Skeletal muscle tissue (tissue), 3 donors: ENCODE measurements at regions not wholly inside any gene's neighbourhood (a gene's known extent, or its start where the extent isn't known, plus 50 kb on each side); places are given as distances from the start of the nearest gene placed in this dataset.

Experiments used
- H3K27ac ChIP-seq: one replicate; pipeline ENCODE4 v1.7.0; 2013; ENCODE audit warnings: mild to moderate bottlenecking, low read depth, low read length, inconsistent platforms
- H3K27me3 ChIP-seq, 3 donors: one replicate each; pipeline ENCODE4 v1.7.0; 2013; ENCODE audit warnings: low read length in 3 of 3; ENCODE audit not compliant: control insufficient read depth in 3 of 3, insufficient read depth in 3 of 3
- H3K36me3 ChIP-seq, 3 donors: one replicate each; pipeline ENCODE4 v1.7.0; 2013; ENCODE audit warnings: low read length in 3 of 3; ENCODE audit not compliant: control insufficient read depth in 3 of 3, insufficient read depth in 3 of 3
- H3K4me1 ChIP-seq, 3 donors: one replicate each; pipeline ENCODE4 v1.7.0; 2013; ENCODE audit warnings: low read length in 3 of 3, mild to moderate bottlenecking in 3 of 3; ENCODE audit not compliant: control insufficient read depth in 3 of 3, insufficient read depth in 3 of 3
- H3K4me3 ChIP-seq, 3 donors: one replicate each; pipeline ENCODE4 v1.7.0; 2013; ENCODE audit warnings: low read length in 3 of 3
- H3K9ac ChIP-seq, 3 donors: one replicate each; pipeline ENCODE4 v1.7.0; 2013; ENCODE audit warnings: low read length in 3 of 3, mild to moderate bottlenecking in 3 of 3, moderate library complexity in 2 of 3, low read depth in 1 of 3
- H3K9me3 ChIP-seq, 3 donors: one replicate each; pipeline ENCODE4 v1.7.0; 2013; ENCODE audit warnings: low read length in 3 of 3; ENCODE audit not compliant: control insufficient read depth in 3 of 3
- donor health status: Osteomylitis.

DNA sequence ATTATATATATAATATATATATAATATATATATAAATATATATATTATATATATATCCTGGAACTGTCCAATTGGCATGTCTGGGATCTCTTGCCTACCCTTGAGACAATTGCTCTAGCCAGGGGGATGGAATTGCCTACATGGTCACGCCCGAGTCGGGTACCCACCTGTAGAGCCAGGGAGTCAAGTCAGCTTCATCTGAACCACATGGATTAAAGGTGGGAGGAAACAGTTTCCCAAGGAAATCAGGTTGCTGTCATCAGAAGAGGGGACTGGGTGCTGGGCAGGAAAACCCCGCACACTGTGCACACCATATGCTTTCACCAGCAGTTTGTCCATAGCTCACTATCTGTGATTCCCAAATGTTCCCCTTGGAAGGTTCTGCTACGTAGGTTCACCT, 252.5 kb upstream of the NOX3 start:
- H3K9me3 ChIP-seq = no peaks in the 10 kb centered on the region
- H3K27me3 ChIP-seq = no peaks in the 10 kb centered on the region
- H3K27ac ChIP-seq = no peak overlapping the region
- no peaks in the 10 kb centered on the region for H3K36me3 ChIP-seq
- H3K4me1 ChIP-seq = no peaks in the 10 kb centered on the region
- no peak overlapping the region for H3K9ac ChIP-seq
- H3K4me3 ChIP-seq = no peak overlapping the region

GRCh38 chr6:155706806-155707205, 251.2 kb upstream of the NOX3 start:
- Histone ChIP-seq H3K4me3 (no peak overlapping the region), H3K36me3 (no peaks in the 10 kb centered on the region), H3K4me1 (no peaks in the 10 kb centered on the region), H3K27ac (no peak overlapping the region), H3K27me3 (no peaks in the 10 kb centered on the region), H3K9ac (no peak overlapping the region), H3K9me3 (no peaks in the 10 kb centered on the region)

DNA sequence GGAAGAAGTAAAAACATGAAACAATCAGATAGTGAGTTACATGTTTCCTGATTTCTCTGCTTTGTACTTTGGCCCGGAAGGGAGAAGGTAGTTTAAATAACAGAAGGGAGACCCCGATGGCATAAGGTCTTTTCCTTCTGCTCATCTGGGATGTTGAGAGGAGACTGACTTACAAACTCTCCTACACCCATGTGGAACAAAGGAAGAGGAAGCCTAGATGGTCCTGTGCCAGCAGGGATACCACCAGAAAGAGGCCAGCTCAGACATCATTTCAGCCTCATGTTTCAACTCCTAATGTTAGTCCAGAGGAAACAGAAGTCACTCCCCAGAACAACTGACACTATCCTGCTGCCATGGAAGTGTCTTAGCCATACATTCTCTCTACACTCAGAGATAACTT, 250.7 kb upstream of the NOX3 start:
- Histone ChIP-seq H3K27me3 (no peaks in the 10 kb centered on the region), H3K9me3 (no peaks in the 10 kb centered on the region), H3K4me1 (no peaks in the 10 kb centered on the region), H3K4me3 (no peak overlapping the region), H3K9ac (no peak overlapping the region), H3K27ac (no peak overlapping the region), H3K36me3 (no peaks in the 10 kb centered on the region)

- no peak overlapping the region for H3K4me3 ChIP-seq
Measured at GRCh38 chr6:155701342-155701741, 245.7 kb upstream of the NOX3 start.

DNA sequence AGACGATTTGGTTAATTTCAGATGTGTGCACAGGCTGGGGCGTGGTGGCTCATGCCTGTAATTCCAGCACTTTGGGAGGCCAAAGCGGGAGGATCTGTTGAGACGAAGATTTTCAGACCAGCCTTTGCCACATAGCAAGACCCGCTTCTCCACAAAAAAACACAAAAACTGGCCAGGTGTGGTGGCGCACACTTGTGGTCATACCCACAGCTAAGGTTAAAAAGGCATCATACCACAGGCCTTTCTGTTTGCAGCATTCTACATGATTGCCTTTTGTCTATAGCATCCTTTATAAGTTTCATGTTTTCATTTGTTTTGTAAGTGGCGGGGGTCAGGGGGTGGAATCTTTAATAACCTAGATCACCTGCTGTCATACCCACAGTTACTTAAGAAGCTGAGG, 239.9 kb upstream of the NOX3 start:
- Histone ChIP-seq H3K9ac (no peak overlapping the region), H3K4me3 (no peak overlapping the region), H3K36me3 (no peaks in the 10 kb centered on the region), H3K9me3 (no peaks in the 10 kb centered on the region), H3K4me1 (no peaks in the 10 kb centered on the region), H3K27me3 (no peaks in the 10 kb centered on the region), H3K27ac (no peak overlapping the region)

More at GRCh38 chr6:155701342-155701741, 245.7 kb upstream of the NOX3 start:
- H3K9me3 ChIP-seq = no peaks in the 10 kb centered on the region
- H3K36me3 ChIP-seq = no peaks in the 10 kb centered on the region
- H3K9ac ChIP-seq = no peak overlapping the region
- H3K27ac ChIP-seq = no peak overlapping the region
- no peaks in the 10 kb centered on the region for H3K4me1 ChIP-seq
- H3K27me3 ChIP-seq = no peaks in the 10 kb centered on the region

GRCh38 chr6:155694419-155694790, 238.8 kb upstream of the NOX3 start:
- Histone ChIP-seq H3K9me3 (no peaks in the 10 kb centered on the region), H3K27me3 (no peaks in the 10 kb centered on the region), H3K36me3 (no peaks in the 10 kb centered on the region), H3K27ac (no peak overlapping the region), H3K9ac (no peak overlapping the region), H3K4me1 (no peaks in the 10 kb centered on the region), H3K4me3 (no peak overlapping the region)

DNA sequence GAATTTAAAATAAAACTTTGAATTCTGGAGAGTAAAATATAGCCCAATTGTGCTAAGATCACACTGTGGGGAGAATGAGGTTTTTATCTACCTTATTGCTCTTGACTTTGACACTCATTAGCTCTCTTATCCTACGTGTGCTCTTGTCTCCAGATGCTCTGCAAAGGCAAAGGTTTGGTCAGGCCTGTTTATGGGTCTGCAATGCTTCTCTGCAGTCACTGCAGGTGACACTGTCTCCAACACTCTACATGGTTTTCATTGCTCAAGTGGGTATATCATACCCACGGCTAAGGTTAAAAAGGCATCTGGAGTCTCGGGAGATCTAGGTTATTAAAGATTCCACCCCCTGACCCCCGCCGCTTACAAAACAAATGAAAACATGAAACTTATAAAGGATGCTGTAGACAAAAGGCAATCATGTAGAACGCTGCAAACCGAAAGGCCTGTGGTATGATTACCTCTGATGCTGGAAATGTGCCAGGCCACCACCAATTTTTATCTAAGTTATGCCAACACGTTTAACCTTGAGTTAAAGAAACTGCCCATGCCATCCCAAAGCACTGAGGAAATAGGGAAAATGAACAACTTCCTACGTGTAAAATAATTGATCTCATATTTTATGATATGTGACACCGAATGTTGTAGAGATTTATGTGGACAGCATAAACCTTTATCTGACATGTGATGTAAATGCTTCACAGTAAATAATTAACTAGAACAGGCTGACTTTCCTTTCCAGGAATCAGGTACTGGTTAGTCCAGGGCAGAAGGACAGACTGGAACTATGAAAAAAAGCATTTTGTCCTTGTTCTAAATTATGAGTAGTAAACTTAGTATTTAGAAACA, 238.2 kb upstream of the NOX3 start:
- no peaks in the 10 kb centered on the region for H3K27me3 ChIP-seq
- no peaks in the 10 kb centered on the region for H3K4me1 ChIP-seq
- no peaks in the 10 kb centered on the region for H3K9me3 ChIP-seq
- H3K27ac ChIP-seq = no peak overlapping the region
- no peaks in the 10 kb centered on the region for H3K36me3 ChIP-seq
- no peak overlapping the region for H3K9ac ChIP-seq
- H3K4me3 ChIP-seq = no peak overlapping the region

DNA sequence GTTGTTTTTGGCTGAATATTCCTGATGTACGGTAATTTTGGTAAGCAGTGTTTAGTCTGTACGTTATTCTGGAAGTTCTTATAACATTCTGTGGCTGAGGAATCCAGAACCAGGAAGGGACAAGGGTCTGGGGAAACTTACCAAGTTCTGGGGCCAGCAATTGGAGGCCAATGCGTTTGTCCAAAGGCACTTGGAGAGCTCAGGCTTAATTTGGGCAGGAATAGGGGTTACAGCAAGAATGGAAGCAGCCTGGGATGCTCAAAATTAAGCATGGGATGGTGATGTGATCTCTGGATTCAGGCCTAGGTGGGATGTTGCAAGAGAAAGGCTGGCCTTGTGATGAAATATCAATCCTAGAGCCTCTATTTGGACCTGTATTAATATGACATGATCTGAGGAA, 235.2 kb upstream of the NOX3 start:
- Histone ChIP-seq H3K27ac (no peak overlapping the region), H3K27me3 (no peaks in the 10 kb centered on the region), H3K9me3 (no peaks in the 10 kb centered on the region), H3K36me3 (no peaks in the 10 kb centered on the region), H3K4me1 (no peaks in the 10 kb centered on the region), H3K9ac (no peak overlapping the region), H3K4me3 (no peak overlapping the region)

DNA sequence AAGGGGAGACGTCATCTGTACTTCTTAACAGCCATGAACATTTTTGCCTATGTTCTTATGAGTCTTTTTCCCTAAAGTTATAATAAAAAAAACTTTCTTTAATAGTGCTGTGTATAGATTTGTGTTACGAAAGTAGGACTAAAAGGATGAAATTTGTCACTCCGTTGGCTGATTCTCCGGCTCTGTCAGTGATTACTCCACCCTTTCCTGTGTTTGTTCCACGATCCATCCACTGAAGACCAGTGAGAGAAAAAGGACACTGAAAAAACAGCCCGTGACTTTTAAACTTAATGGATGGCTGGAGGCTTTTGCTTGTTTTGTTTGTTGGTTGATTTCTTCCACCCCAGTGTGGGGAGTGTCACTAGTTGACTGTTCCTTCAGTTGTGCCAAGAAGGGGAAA, 232.0 kb upstream of the NOX3 start:
- no peaks in the 10 kb centered on the region for H3K36me3 ChIP-seq
- no peaks in the 10 kb centered on the region for H3K27me3 ChIP-seq
- no peak overlapping the region for H3K27ac ChIP-seq
- no peaks in the 10 kb centered on the region for H3K9me3 ChIP-seq
- no peaks in the 10 kb centered on the region for H3K4me1 ChIP-seq
- H3K4me3 ChIP-seq = no peak overlapping the region
- no peak overlapping the region for H3K9ac ChIP-seq

DNA sequence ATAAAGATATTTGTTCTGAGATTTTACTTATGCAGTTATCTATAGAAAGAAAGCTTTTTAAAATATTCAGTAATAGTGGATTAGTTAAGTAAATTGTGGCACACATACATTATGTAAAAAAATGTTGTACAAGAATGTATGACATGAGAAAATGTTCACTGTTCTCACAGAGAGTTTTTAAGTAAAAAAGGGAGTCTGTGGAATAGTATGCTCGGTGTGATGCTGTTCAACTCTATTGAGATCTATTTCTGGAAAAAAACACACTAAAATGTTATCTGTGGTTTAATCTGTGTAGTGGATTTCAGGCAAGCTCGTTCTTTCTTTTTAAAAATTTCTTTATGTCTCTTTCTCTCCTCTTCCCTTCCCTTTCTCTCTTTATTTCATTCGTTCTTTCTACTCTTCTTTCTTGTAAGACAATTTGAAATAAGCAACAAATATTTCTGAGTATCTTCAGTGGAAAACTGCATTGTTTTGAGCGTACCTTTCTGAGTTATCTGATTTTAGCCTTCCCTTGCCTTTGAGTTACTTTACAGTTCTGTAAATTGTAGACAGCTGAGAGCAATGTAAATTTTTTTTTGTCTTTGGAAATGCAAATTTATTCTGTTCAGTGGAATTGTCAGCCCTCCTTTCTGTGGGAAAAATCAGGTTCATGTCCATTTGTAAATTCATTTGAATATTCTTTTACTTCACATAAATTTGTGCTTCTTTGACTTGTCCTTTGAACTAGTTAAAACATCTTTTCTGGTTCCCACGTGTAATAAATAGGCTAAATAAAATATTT, 229.0 kb upstream of the NOX3 start:
- H3K4me1 ChIP-seq = no peaks in the 10 kb centered on the region
- H3K27ac ChIP-seq = no peak overlapping the region
- no peak overlapping the region for H3K4me3 ChIP-seq
- no peaks in the 10 kb centered on the region for H3K36me3 ChIP-seq
- no peak overlapping the region for H3K9ac ChIP-seq
- H3K9me3 ChIP-seq = no peaks in the 10 kb centered on the region
- H3K27me3 ChIP-seq = no peaks in the 10 kb centered on the region
